HepG2 (cell line): ENCODE measurements at regions not wholly inside any gene's neighbourhood (a gene's known extent, or its start where the extent isn't known, plus 50 kb on each side); places are given as distances from the start of the nearest gene placed in this dataset.

Experiments used
- ATAC-seq: fragments of 200-7000 bp; cut with Tn5 transposase; 3 replicates; pipeline ENCODE4 v1.9.1; 2020; ENCODE audit warnings: mild to moderate bottlenecking, moderate library complexity
- BruUV-seq: library from RNA; stranded (reverse); fragments of 400-500 nt; replicated peaks from 2 replicates; lab custom pipeline; 2021; lab: Mats Ljungman, UMichigan
- CTCF ChIA-PET: fragments of 300-600 bp; formaldehyde crosslinking; extraction: SDS; loops from one replicate; lab custom pipeline; 2021; ENCODE audit warnings: low total read pairs, inconsistent platforms, low intra/inter-chr PET ratio; lab: Yijun Ruan, JAX
- POLR2A ChIA-PET: fragments of 350-600 bp; sonication (Branson Sonifier 250); formaldehyde crosslinking; loops from one replicate; lab custom pipeline; 2020; ENCODE audit warnings: antibody characterized with exemption, inconsistent platforms; lab: Yijun Ruan, JAX
- DNase-seq: peaks from one replicate; pipeline ENCODE4 v3.0.0-alpha.2; 2015; ENCODE audit warnings: low spot score
- FAIRE-seq: peaks from 3 replicates; lab custom pipeline; 2011; peaks lifted over from hg19 to GRCh38; lab: Jason Lieb, UNC
- H2AFZ ChIP-seq: one replicate; pipeline ENCODE4 v1.6.1; 2011; ENCODE audit warnings: low read length, inconsistent platforms
- H3K27ac ChIP-seq: fragments of 300-600 bp; 3 replicates; pipeline ENCODE4 v1.8.0; 2011; ENCODE audit warnings: mixed run types, mild to moderate bottlenecking, mixed read lengths, low read length, inconsistent platforms; ENCODE audit not compliant: insufficient read depth; ENCODE audit errors: extremely low read length
- H3K27me3 ChIP-seq, 2 experiments: fragments of 200-600 bp in 1 of 2; 2 replicates in 1 of 2; 3 replicates in 1 of 2; pipeline versions ENCODE4 v1.6.0 to v1.8.0; 2011; ENCODE audit warnings: low read length in 2 of 2, mild to moderate bottlenecking in 2 of 2, moderate library complexity in 2 of 2, inconsistent platforms in 1 of 2; ENCODE audit not compliant: insufficient read depth in 2 of 2, control insufficient read depth in 1 of 2
- H3K36me3 ChIP-seq, 2 experiments: fragments of 200-600 bp in 1 of 2; replicated peaks in 1 of 2; 2 replicates in 1 of 2; 3 replicates in 1 of 2; pipeline versions ENCODE4 v1.5.1 to v1.8.0; 2011; ENCODE audit warnings: low read length in 2 of 2, inconsistent platforms in 1 of 2; ENCODE audit not compliant: insufficient read depth in 2 of 2, control insufficient read depth in 1 of 2
- H3K4me1 ChIP-seq: 2 replicates; pipeline ENCODE4 v1.5.1; 2012; ENCODE audit warnings: low read length, inconsistent platforms; ENCODE audit not compliant: insufficient read depth
- H3K4me2 ChIP-seq: 2 replicates; pipeline ENCODE4 v1.6.0; 2011; ENCODE audit warnings: low read depth, low read length, inconsistent platforms
- H3K4me3 ChIP-seq, 3 experiments: fragments of 200-600 bp in 1 of 3; sonication (generic), shearing (Covaris generic) in 1 of 3; replicated peaks in 1 of 3; 2 replicates each; pipeline ENCODE4 v1.5.1; 2011 to 2016; ENCODE audit warnings: low read length in 3 of 3, inconsistent platforms in 2 of 3, low read depth in 2 of 3, mild to moderate bottlenecking in 2 of 3, control low read depth in 1 of 3, mixed read lengths in 1 of 3; ENCODE audit not compliant: insufficient read depth in 1 of 3
- H3K79me2 ChIP-seq: one replicate; pipeline ENCODE4 v1.6.1; 2011; ENCODE audit warnings: low read length, inconsistent platforms; ENCODE audit not compliant: insufficient read depth
- H3K9ac ChIP-seq: 2 replicates; pipeline ENCODE4 v1.6.0; 2011; ENCODE audit warnings: mild to moderate bottlenecking, low read depth, low read length, inconsistent platforms; ENCODE audit not compliant: insufficient read depth
- H3K9me3 ChIP-seq: 2 replicates; pipeline ENCODE4 v1.5.1; 2012; ENCODE audit warnings: mild to moderate bottlenecking, low read length
- H4K20me1 ChIP-seq: 2 replicates; pipeline ENCODE4 v1.6.0; 2011; ENCODE audit warnings: inconsistent platforms, mild to moderate bottlenecking, low read length, moderate library complexity; ENCODE audit not compliant: insufficient read depth
- KLF11 ChIP-seq: IDR thresholded peaks from 2 replicates; pipeline ENCODE4 v1.6.1; 2016; ENCODE audit warnings: missing compliant biosample characterization
- MTA3 ChIP-seq: sonication (generic); formaldehyde crosslinking; IDR thresholded peaks from 2 replicates; pipeline ENCODE4 v1.4.0; 2020; ENCODE audit warnings: missing genetic modification reagents
- WGBS: methylation state at CpG from one replicate; pipeline ENCODE4 v1.1.6; 2017; ENCODE audit warnings: low lambda C conversion rate; 5-methylcytosine and 5-hydroxymethylcytosine counted together
- in situ Hi-C: cut with HindIII; loops from 2 replicates; pipeline ENCODE4 v1.10.0; 2017; ENCODE audit warnings: low pct_unique_long_range_greater_than_20kb; ENCODE audit not compliant: extremely low pct_ligation_motif_present
- intact Hi-C: fragments of 100-400 bp; cut with micrococcal nuclease; formaldehyde crosslinking; loops from one replicate; pipeline ENCODE4 v1.10.0; 2022; ENCODE audit not compliant: unreplicated experiment
- TF ChIP-seq, protein P1 (sequence below): IDR thresholded peaks from 2 replicates; pipeline ENCODE4 v1.6.1; 2016; ENCODE audit warnings: missing compliant biosample characterization, missing genetic modification reagents, borderline replicate concordance

- no peak for DNase-seq
- Histone ChIP-seq H3K9ac (no peak overlapping the region), H3K27me3 (no peaks in the 10 kb centered on the region; a peak in 1 of 5 replicates), H3K4me2 (no peak overlapping the region), H3K4me1 (no peaks in the 10 kb centered on the region), H3K36me3 (no peaks in the 10 kb centered on the region), H3K4me3 (no peak overlapping the region), H3K79me2 (no peaks in the 10 kb centered on the region), H2AFZ (no peak overlapping the region), H3K27ac (no peak overlapping the region), H3K9me3 (peaks cover 32% of the 10 kb centered on the region), H4K20me1 (no peaks in the 10 kb centered on the region)
- FAIRE-seq: no peak
- no peak for TF ChIP-seq MTA3 (CRISPR knock-in tag)
- in situ Hi-C loops (no loop called here), intact Hi-C loops (no loop called here)
- POLR2A ChIA-PET: no interaction called here
- ATAC-seq: no peak
- no TSS peak for BruUV-seq
- 51% methylated on average over 4 of the region's 5 CpGs for WGBS
- CTCF ChIA-PET: no interaction called here
Observed at GRCh38 chr4:34281826-34282225, 1962.5 kb downstream of the ARAP2 start.

DNA sequence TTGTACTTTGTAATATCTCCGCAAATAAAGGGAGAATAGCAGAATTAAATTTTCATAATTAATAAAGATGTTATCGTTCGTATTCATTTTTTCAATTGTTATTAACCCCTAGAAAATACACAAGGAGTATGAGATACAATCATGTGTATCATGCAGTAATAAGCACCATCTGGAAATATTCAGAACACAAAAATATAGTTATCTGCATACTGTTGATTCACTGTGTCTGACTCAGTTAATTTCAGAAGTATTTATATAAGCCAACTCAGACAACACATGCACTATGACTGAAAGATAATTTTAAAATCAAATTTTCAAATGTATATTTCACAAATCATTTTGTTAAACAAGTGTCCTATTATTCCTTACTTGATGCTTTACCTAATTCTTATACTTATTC lies 1954.8 kb downstream of the ARAP2 start:
- WGBS: 3% methylated on average over 3 of the region's 3 CpGs

More for the DNA sequence above, 1954.8 kb downstream of the ARAP2 start:
- no peak overlapping the region for H3K9ac ChIP-seq
- in situ Hi-C loops: no loop called here
- FAIRE-seq: no peak
- H3K27ac ChIP-seq: no peak overlapping the region
- no peaks in the 10 kb centered on the region for H3K79me2 ChIP-seq
- H3K4me1 ChIP-seq: no peaks in the 10 kb centered on the region
- H4K20me1 ChIP-seq: no peaks in the 10 kb centered on the region
- POLR2A ChIA-PET: no interaction called here
- intact Hi-C loops: no loop called here
- H2AFZ ChIP-seq: no peak overlapping the region
- no peak for DNase-seq
- H3K9me3 ChIP-seq: no peaks in the 10 kb centered on the region
- no peaks in the 10 kb centered on the region for H3K27me3 ChIP-seq
- no TSS peak for BruUV-seq
- CTCF ChIA-PET: no interaction called here
- no peak overlapping the region for H3K4me3 ChIP-seq
- ATAC-seq: no peak
- no peaks in the 10 kb centered on the region for H3K36me3 ChIP-seq
- no peak for TF ChIP-seq KLF11 (CRISPR knock-in tag)
- TF ChIP-seq, protein P1, sequence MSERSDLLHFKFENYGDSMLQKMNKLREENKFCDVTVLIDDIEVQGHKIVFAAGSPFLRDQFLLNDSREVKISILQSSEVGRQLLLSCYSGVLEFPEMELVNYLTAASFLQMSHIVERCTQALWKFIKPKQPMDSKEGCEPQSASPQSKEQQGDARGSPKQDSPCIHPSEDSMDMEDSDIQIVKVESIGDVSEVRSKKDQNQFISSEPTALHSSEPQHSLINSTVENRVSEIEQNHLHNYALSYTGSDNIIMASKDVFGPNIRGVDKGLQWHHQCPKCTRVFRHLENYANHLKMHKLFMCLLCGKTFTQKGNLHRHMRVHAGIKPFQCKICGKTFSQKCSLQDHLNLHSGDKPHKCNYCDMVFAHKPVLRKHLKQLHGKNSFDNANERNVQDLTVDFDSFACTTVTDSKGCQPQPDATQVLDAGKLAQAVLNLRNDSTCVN (CRISPR knock-in tag): no peak
- TF ChIP-seq, all 625 proteins: peak for 0
- no peak overlapping the region for H3K4me2 ChIP-seq
